ELF-1 (cell line): ENCODE measurements at regions not wholly inside any gene's neighbourhood (a gene's known extent, or its start where the extent isn't known, plus 50 kb on each side); places are given as distances from the start of the nearest gene placed in this dataset.

ENCODE experiments used
- DNase-seq: peaks from one replicate; pipeline ENCODE4 v3.0.0-alpha.2; 2016; ENCODE audit warnings: low read depth, low spot score

- peak; percentile 65 for DNase-seq
Observed at GRCh38 chr12:13597166-13597565, 384.2 kb downstream of the GRIN2B start.

DNA sequence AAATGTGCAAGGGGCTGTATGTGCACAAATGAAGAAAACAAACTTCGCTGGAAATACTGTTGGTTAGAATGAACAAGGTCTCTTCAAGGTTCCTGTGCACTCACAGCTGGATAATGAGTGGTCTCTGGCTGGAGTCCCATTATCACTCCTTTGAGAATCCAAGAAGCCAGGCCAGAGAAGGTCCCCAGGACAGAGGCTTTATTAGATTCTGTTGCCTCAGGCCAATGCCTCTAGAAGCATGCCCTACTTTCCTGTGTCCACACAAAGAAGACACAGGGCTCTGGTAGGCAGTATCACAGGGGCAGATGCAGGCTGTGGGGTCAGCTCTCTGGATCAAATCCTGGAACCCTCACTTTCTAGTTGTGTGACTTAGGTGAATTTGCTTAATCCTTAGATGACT, 384.7 kb downstream of the GRIN2B start:
- peak; percentile 29 for DNase-seq

GRCh38 chr12:13595536-13596443, 385.6 kb downstream of the GRIN2B start:
- peak; percentile 12 for DNase-seq

- DNase-seq, result no peak
Observed at GRCh38 chr12:13594731-13595514, 386.5 kb downstream of the GRIN2B start.

GRCh38 chr12:13592063-13592942, 389.1 kb downstream of the GRIN2B start:
- DNase-seq, result no peak

DNA sequence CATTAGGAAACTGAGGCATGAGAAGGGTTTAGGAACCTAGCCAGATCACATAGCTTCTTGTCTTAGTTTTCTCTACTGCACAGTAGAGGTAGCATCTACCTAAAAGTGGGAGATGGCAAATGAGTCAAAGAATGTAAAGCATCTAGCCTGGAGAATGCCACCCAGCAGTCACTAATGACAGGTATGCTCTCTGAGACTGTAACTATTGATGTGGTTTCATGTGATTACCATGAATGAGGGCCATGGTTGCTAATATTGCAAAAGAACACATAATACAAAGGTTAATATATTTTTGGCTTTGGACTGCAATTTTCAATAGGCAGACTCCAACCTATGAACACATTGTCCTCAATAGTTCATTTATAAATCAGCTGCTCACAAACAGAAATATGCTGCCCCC, 389.9 kb downstream of the GRIN2B start:
- no peak for DNase-seq

- no peak for DNase-seq
Observed at GRCh38 chr12:13591059-13591458, 390.3 kb downstream of the GRIN2B start.

- DNase-seq, result no peak
Observed at GRCh38 chr12:13588574-13588973, 392.0 kb downstream of the EMP1 start.

DNA sequence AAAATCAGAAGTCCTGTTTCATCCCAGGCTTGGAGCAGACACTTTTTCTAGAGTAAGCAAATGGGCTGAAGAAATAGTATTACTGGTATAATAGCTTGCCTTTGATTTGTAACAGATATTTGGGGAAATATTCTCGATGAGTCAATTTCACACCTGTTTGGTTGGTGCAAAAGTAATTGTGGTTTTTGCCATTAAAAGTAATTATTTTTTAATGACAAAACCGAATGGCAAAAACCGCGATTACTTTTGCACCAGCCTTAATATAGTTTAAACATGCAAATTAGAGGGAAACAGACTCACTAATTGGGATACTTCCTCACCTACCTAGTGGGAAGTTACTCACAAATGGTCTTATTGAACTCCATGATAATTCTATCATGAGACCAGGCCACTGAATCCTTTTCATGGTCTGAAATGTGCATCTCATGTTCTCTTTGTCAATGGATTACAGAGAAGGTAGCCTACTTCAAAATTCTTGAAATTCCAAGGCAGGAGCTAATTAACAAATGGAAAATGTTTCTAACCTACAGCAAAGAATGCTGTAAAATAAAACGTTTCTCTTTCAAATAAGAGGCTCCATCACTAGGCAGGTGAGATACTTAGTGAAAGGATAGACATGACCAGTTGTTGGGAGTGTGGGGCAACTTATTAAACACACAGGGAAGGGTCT, 391.3 kb downstream of the EMP1 start:
- no peak for DNase-seq

DNA sequence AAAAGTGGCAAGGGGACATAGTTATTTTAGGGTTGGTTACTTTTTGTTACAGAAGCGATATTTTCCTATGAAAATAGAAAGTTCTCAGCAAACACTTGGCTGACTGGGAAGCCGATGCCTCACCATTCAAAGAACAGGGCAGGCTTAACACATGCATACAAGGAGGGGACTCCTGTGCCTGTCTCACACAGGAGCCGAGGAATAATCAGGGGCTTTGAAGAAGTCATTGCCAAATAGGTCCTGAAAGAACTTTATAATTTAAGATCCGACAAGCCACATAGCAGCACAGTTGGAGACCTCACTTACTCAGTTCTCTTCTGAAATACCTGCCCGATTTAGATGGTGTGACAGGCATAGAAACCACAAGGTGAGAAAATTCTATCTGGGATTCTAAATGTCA, 389.8 kb downstream of the EMP1 start:
- DNase-seq, result no peak

GRCh38 chr12:13584541-13584940, 388.0 kb downstream of the EMP1 start:
- no peak for DNase-seq

DNA sequence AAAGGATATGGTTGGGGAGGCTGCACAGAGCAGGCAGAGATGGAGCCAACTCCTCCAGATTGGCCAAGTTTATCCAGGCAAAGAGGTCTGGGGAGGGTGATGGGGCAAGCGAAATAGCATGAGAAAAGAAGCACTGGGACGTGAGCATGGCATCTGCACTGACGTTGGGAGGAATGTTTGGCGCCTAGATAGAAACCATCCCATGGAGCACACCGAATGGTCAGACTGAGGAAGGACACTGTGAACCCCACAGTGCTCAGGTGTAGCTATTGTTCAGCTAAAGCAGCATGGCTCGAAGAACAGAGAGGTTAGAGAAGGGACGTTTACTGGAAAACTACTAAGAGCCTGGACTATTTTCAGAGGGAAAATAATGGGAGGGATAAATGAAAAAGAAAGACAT, 387.1 kb downstream of the EMP1 start:
- DNase-seq, result no peak

GRCh38 chr12:13582421-13582820, 385.9 kb downstream of the EMP1 start:
- no peak for DNase-seq

DNA sequence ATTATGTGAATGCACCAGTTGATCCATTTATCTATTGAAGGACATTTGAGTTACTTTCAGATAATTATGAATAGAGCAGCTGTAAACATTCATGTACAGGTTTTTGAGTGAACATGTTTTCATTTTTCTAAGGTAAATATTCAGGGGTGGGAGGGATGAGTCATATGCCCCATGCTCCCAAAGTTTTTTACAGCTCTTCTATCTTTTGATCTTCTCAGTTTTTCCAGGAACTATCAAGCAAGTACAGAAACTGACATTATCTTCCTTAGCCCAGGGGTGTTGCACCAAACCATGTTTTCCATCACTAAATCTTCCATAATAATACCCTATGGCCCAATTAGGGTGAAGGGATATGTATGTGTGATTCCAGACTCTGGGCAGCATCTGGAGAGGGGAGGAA, 384.5 kb downstream of the EMP1 start:
- no peak for DNase-seq

GRCh38 chr12:13580206-13580605, 383.7 kb downstream of the EMP1 start:
- DNase-seq, result no peak

- DNase-seq, result no peak
Observed at GRCh38 chr12:13576935-13577500, 380.5 kb downstream of the EMP1 start.

DNA sequence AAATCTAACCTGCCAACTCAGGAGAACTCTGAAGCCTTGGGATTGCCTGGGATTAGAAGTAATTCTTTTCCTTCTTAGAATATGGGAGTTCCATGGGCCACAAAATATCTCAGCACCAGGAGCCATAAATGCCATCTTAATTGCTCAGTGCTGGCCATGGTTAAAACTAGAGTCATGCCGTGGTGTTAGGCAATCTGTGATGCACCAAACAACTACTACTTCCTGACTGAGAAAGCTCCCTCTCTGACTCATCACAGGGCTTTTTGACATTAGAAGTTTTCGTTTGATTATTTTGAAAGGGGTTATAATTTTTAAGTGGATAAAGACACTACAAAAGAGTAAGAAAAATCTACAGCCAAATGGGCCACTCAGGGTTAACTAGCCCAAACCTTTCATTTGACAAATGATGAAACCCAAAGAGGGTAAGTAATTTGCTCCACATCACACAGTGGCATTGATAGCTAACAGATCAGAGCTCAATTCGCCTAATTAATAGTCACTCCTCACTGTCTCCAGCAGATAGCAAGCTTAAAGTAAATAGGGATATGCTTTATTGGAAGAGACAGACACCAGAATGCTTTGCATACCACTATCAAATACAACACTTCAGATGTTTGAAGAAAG, 377.3 kb downstream of the EMP1 start:
- DNase-seq, result no peak

- DNase-seq, result no peak
Observed at GRCh38 chr12:13571035-13571434, 374.5 kb downstream of the EMP1 start.

- no peak for DNase-seq
Observed at GRCh38 chr12:13570005-13570694, 373.6 kb downstream of the EMP1 start.

- no peak for DNase-seq
Observed at GRCh38 chr12:13566292-13566691, 369.8 kb downstream of the EMP1 start.
